Lower leg skin (tissue), 3 donors: ENCODE measurements at regions not wholly inside any gene's neighbourhood (a gene's known extent, or its start where the extent isn't known, plus 50 kb on each side); places are given as distances from the start of the nearest gene placed in this dataset.

Experiments used
- POLR2A ChIP-seq, 2 donors: fragments of 450-650 bp; IDR thresholded peaks; one replicate each; pipeline ENCODE4 v1.6.1; 2016 to 2017; ENCODE audit warnings: antibody characterized with exemption in 2 of 2, mild to moderate bottlenecking in 1 of 2, moderate library complexity in 1 of 2
- TF ChIP-seq, protein P1 (sequence below), 3 donors: fragments of 450-650 bp; IDR thresholded peaks; one replicate each; pipeline ENCODE4 v1.5.1; 2016; ENCODE audit warnings: antibody characterized with exemption in 3 of 3, mild to moderate bottlenecking in 3 of 3, moderate library complexity in 2 of 3

DNA sequence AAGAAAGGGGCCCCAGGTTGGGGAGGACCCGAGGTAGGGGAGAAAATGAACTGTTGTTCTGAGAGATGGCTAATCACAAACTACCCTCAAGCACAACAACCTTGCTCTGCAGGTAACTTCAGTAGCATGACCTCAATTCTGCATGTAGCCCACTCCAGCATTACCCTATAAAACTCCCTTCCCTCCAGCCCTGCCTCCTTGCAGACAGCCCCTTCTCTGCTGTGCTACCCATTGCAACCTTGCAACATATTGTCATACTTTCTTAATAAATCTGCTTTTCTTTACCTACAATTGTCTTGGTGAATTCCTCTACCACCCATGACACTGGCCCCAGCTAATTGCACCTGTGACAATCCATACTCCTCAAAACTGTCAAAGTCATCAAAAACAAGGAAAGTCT is 428.9 kb downstream of the MATN1 start:
- TF ChIP-seq, protein P1, sequence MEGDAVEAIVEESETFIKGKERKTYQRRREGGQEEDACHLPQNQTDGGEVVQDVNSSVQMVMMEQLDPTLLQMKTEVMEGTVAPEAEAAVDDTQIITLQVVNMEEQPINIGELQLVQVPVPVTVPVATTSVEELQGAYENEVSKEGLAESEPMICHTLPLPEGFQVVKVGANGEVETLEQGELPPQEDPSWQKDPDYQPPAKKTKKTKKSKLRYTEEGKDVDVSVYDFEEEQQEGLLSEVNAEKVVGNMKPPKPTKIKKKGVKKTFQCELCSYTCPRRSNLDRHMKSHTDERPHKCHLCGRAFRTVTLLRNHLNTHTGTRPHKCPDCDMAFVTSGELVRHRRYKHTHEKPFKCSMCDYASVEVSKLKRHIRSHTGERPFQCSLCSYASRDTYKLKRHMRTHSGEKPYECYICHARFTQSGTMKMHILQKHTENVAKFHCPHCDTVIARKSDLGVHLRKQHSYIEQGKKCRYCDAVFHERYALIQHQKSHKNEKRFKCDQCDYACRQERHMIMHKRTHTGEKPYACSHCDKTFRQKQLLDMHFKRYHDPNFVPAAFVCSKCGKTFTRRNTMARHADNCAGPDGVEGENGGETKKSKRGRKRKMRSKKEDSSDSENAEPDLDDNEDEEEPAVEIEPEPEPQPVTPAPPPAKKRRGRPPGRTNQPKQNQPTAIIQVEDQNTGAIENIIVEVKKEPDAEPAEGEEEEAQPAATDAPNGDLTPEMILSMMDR (IDR thresholded peaks at IDR 0.05), result no peak
- TF ChIP-seq POLR2A (IDR thresholded peaks at IDR 0.05), result no peak
